ENCODE measurements at regions not wholly inside any gene's neighbourhood (a gene's known extent, or its start where the extent isn't known, plus 50 kb on each side); places are given as distances from the start of the nearest gene placed in this dataset.

DNA sequence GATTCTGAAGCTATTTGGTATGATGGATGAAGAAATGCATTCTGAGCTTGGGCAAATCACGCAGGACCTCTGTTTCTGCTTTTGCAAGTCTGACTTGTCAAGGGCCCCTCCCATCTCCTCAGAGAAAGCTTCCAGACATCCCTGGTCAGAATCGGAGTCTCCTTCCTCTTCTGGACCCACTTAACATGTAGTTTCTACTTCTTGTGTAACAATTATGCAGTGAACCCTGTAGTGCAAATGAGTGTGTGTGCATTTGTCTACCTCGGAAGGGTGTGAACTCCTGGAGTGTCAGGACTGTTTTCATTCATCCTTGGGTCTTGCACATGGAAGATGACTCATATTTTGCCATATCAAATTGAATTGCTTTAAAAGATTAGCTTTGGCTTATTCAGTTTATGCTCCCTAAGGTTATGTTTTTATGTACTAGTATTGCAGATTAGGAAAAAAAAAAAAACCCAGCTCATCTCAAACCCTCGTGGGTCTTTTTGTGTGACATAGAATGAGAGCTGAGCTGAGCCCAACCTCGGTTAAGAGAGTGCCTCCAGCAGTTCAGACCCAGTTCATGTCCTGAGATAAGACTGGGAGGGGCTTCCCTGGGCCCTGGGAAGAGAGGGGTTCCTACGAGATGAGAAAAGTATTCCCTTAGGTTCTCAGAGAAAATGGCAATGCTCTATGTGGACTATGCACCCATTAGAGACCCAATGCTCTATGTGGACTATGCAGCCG lies 61.1 kb upstream of the RPL34 start:
- no peak overlapping the region for H3K27ac Mint-ChIP-seq
- H3K27me3 Mint-ChIP-seq (ENCODE audit: low read depth in 2 of 2) = peaks cover 5 to 6% of the 10 kb centered on the region in 2 donors
- no peak overlapping the region for H3K4me3 ChIP-seq (ENCODE audit: low read length)
- WGBS (ENCODE audit: insufficient coverage) = 54% methylated on average over 5 of the region's 7 CpGs
- DNase-seq (no peak), ATAC-seq (no peak)
- no peak overlapping the region for H3K27ac ChIP-seq (ENCODE audit: low read length)
- no peaks in the 10 kb centered on the region for H3K27me3 ChIP-seq (ENCODE audit: control insufficient read depth, insufficient read depth, low read length)
- no peak for TF ChIP-seq CTCF (IDR thresholded peaks at IDR 0.05)
- H3K36me3 Mint-ChIP-seq = no peaks in the 10 kb centered on the region
- no peaks in the 10 kb centered on the region for H3K36me3 ChIP-seq (ENCODE audit: control insufficient read depth, insufficient read depth, low read length)
- intact Hi-C loops (cut with micrococcal nuclease) = no loop called here
- no peaks in the 10 kb centered on the region for H3K9me3 ChIP-seq (ENCODE audit: control insufficient read depth, insufficient read depth, low read length)
- peaks cover 0 to 5% of the 10 kb centered on the region in 2 donors for H3K4me1 Mint-ChIP-seq
- H3K4me3 Mint-ChIP-seq = no peak overlapping the region
- H3K4me1 ChIP-seq (ENCODE audit: control insufficient read depth, insufficient read depth, low read length) = no peaks in the 10 kb centered on the region
- no peaks in the 10 kb centered on the region for H3K9me3 Mint-ChIP-seq

DNA sequence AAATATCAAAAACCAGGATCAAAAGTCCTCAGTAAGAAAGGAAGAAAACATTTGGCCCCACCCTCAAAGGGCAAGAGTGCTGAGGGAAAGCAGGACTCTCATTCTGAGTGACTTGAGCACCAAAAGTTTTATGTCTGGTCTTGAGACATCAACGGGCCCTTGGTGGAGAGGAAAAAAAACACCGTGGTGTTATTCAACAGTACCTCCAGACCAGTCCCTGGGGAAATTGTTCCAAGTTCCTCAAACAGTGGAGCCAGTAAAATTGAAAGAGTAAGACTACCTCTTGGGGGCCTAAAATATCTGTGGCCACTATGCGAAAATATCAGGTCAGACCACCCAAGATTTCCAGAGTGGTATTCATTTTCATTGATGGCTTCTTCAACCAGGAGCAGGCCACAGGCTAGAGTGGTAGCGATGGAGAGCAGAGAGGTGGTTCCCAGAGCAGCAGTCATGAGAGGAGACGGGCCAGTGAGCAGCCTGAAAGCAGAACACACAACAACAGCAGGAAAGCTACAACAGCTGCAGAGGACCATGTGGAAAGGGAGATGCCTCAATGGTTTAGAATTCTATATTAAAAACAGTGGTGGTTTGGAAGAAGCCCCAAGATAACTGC lies 63.7 kb upstream of the RPL34 start:
- Histone ChIP-seq H3K27me3 (ENCODE audit: control insufficient read depth, insufficient read depth, low read length) (no peaks in the 10 kb centered on the region), H3K4me3 (ENCODE audit: low read length) (no peak overlapping the region), H3K27ac (ENCODE audit: low read length) (no peak overlapping the region), H3K36me3 (ENCODE audit: control insufficient read depth, insufficient read depth, low read length) (no peaks in the 10 kb centered on the region), H3K9me3 (ENCODE audit: control insufficient read depth, insufficient read depth, low read length) (no peaks in the 10 kb centered on the region), H3K4me1 (ENCODE audit: control insufficient read depth, insufficient read depth, low read length) (no peaks in the 10 kb centered on the region)
- Mint-ChIP-seq H3K36me3 (no peaks in the 10 kb centered on the region), H3K4me3 (no peak overlapping the region), H3K9me3 (no peaks in the 10 kb centered on the region), H3K4me1 (peaks cover 0 to 5% of the 10 kb centered on the region in 2 donors), H3K27me3 (ENCODE audit: low read depth in 2 of 2) (peaks cover 5 to 6% of the 10 kb centered on the region in 2 donors), H3K27ac (no peak overlapping the region)
- no peak for TF ChIP-seq CTCF (IDR thresholded peaks at IDR 0.05)
- intact Hi-C loops (cut with micrococcal nuclease) = no loop called here
- DNase-seq = no peak
- no peak for ATAC-seq
- WGBS (ENCODE audit: insufficient coverage) = 59% methylated on average over 5 of the region's 5 CpGs

DNA sequence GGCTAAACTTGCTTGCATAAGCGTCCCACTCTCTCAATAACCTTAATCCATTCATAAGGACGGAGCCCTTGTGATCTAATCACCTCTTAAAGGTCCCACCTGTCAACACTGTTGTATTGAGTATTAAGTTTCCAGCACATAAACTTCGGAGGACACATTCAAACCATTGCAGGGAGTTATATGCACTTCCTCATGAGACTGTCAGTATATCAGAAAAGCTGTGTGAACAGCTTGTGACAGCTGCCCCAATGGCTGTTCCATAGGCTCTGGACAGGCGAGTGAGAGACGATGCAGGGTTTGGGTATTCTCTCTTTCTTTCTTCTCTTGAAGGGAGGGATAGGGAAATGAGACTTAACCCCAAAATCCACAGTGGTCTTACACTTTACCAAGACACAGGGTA lies 64.2 kb upstream of the RPL34 start:
- H3K9me3 ChIP-seq (ENCODE audit: control insufficient read depth, insufficient read depth, low read length) = no peaks in the 10 kb centered on the region
- no peaks in the 10 kb centered on the region for H3K36me3 ChIP-seq (ENCODE audit: control insufficient read depth, insufficient read depth, low read length)
- DNase-seq = no peak
- Mint-ChIP-seq H3K9me3 (no peaks in the 10 kb centered on the region), H3K36me3 (peaks cover 1% of the 10 kb centered on the region), H3K4me3 (no peak overlapping the region), H3K27ac (no peak overlapping the region), H3K27me3 (ENCODE audit: low read depth in 2 of 2) (peaks cover 3 to 5% of the 10 kb centered on the region in 2 donors), H3K4me1 (peaks cover 0 to 5% of the 10 kb centered on the region in 2 donors)
- no peak overlapping the region for H3K4me3 ChIP-seq (ENCODE audit: low read length)
- TF ChIP-seq CTCF (IDR thresholded peaks at IDR 0.05) = no peak
- no peaks in the 10 kb centered on the region for H3K27me3 ChIP-seq (ENCODE audit: control insufficient read depth, insufficient read depth, low read length)
- 72% methylated on average over 2 of the region's 5 CpGs for WGBS (ENCODE audit: insufficient coverage)
- H3K4me1 ChIP-seq (ENCODE audit: control insufficient read depth, insufficient read depth, low read length) = no peaks in the 10 kb centered on the region
- no peak overlapping the region for H3K27ac ChIP-seq (ENCODE audit: low read length)
- no peak for ATAC-seq
- intact Hi-C loops (cut with micrococcal nuclease) = no loop called here
